SK-N-SH (cell line): ENCODE measurements at regions not wholly inside any gene's neighbourhood (a gene's known extent, or its start where the extent isn't known, plus 50 kb on each side); places are given as distances from the start of the nearest gene placed in this dataset.

Source experiments
- CTCF ChIA-PET: fragments of 300-600, 350-600 bp; formaldehyde crosslinking; extraction: SDS; loops from one replicate; lab custom pipeline; 2021; lab: Yijun Ruan, JAX
- POLR2A ChIA-PET: fragments of 350-600 bp; sonication (Branson Sonifier 250); formaldehyde crosslinking; extraction: SDS; loops from one replicate; lab custom pipeline; 2020; ENCODE audit warnings: antibody characterized with exemption, inconsistent platforms; lab: Yijun Ruan, JAX
- DNase-seq: peaks from one replicate; pipeline ENCODE4 v3.0.0; 2012
- H2AFZ ChIP-seq: fragments of 200-600 bp; sonication (generic); 2 replicates; pipeline ENCODE4 v1.8.1; 2016; ENCODE audit warnings: antibody characterized with exemption, mild to moderate bottlenecking, low read depth
- H3F3A ChIP-seq: fragments of 200-600 bp; sonication (generic); replicated peaks from 2 replicates; pipeline ENCODE3; 2016; ENCODE audit warnings: antibody characterized with exemption, mild to moderate bottlenecking; ENCODE audit not compliant: insufficient read depth
- H3K27ac ChIP-seq, 2 experiments: fragments of 200-500 bp in 1 of 2; fragments of 200-600 bp in 1 of 2; sonication (Bioruptor generic) in 1 of 2; sonication (generic), shearing (Covaris generic) in 1 of 2; 2 replicates each; pipeline versions ENCODE4 v1.5.1 to v1.6.1; 2014 to 2016; ENCODE audit warnings: low read depth in 2 of 2, inconsistent platforms in 1 of 2, low read length in 1 of 2, mild to moderate bottlenecking in 1 of 2, mixed read lengths in 1 of 2
- H3K27me3 ChIP-seq: fragments of 200-600 bp; sonication (generic), shearing (Covaris generic); 2 replicates; pipeline ENCODE4 v1.6.1; 2016; ENCODE audit warnings: mixed run types; ENCODE audit not compliant: insufficient read depth
- H3K36me3 ChIP-seq, 2 experiments: fragments of 200-500 bp in 1 of 2; fragments of 200-600 bp in 1 of 2; sonication (Bioruptor generic) in 1 of 2; sonication (generic) in 1 of 2; replicated peaks in 1 of 2; 2 replicates each; pipeline versions ENCODE3 to v1.5.1; 2014 to 2016; ENCODE audit warnings: low read length in 1 of 2, mild to moderate bottlenecking in 1 of 2; ENCODE audit not compliant: insufficient read depth in 2 of 2, control insufficient read depth in 1 of 2
- H3K4me1 ChIP-seq, 2 experiments: fragments of 200-500 bp in 1 of 2; fragments of 200-600 bp in 1 of 2; sonication (Bioruptor generic) in 1 of 2; sonication (generic), shearing (Covaris generic) in 1 of 2; 2 replicates each; pipeline versions ENCODE4 v1.5.1 to v1.6.1; 2014 to 2016; ENCODE audit warnings: low read depth in 1 of 2, low read length in 1 of 2, mixed run types in 1 of 2; ENCODE audit not compliant: insufficient read depth in 2 of 2, control insufficient read depth in 1 of 2
- H3K4me2 ChIP-seq: fragments of 200-600 bp; sonication (generic), shearing (Covaris generic); 2 replicates; pipeline ENCODE4 v1.6.1; 2017; ENCODE audit warnings: mixed run types
- H3K4me3 ChIP-seq, 2 experiments: fragments of 200-500 bp in 1 of 2; fragments of 200-600 bp in 1 of 2; sonication (Bioruptor generic) in 1 of 2; sonication (generic), shearing (Covaris generic) in 1 of 2; 2 replicates each; pipeline versions ENCODE4 v1.5.1 to v1.8.1; 2014 to 2016; ENCODE audit warnings: low read depth in 2 of 2, inconsistent platforms in 1 of 2, low read length in 1 of 2, mild to moderate bottlenecking in 1 of 2, mixed read lengths in 1 of 2, moderate library complexity in 1 of 2
- H3K79me2 ChIP-seq: fragments of 200-600 bp; sonication (generic); 2 replicates; pipeline ENCODE4 v1.8.1; 2017; ENCODE audit warnings: mild to moderate bottlenecking; ENCODE audit not compliant: insufficient read depth
- H3K9ac ChIP-seq: fragments of 200-600 bp; sonication (generic); 2 replicates; pipeline ENCODE4 v1.6.1; 2017; ENCODE audit warnings: mixed run types
- H3K9me2 ChIP-seq: fragments of 200-600 bp; sonication (generic); 2 replicates; pipeline ENCODE4 v1.6.1; 2017; ENCODE audit warnings: mixed run types
- H3K9me3 ChIP-seq: fragments of 200-600 bp; sonication (generic); 2 replicates; pipeline ENCODE4 v1.6.1; 2017; ENCODE audit warnings: mixed run types, mild to moderate bottlenecking, moderate library complexity
- H4K20me1 ChIP-seq: fragments of 200-600 bp; sonication (generic); 2 replicates; pipeline ENCODE4 v1.6.1; 2017; ENCODE audit warnings: mild to moderate bottlenecking, mixed run types; ENCODE audit not compliant: insufficient read depth
- CHD2 ChIP-seq: fragments of 150-350 bp; IDR thresholded peaks from 2 replicates; pipeline ENCODE4 v1.6.1; 2018; ENCODE audit warnings: low read length; ENCODE audit not compliant: partially characterized antibody
- EP300 ChIP-seq, 2 experiments: IDR thresholded peaks; 2 replicates each; pipeline versions ENCODE4 v1.4.0 to v1.6.1; 2012; ENCODE audit warnings: borderline replicate concordance in 1 of 2, low read depth in 1 of 2, low read length in 1 of 2
- FOSL2 ChIP-seq: IDR thresholded peaks from 2 replicates; pipeline ENCODE4 v1.4.0; 2012; ENCODE audit warnings: low read depth, mild to moderate bottlenecking, moderate library complexity, borderline replicate concordance
- FOXJ3 ChIP-seq: sonication (generic); formaldehyde crosslinking; IDR thresholded peaks from 2 replicates; pipeline ENCODE4 v1.5.1; 2020; ENCODE audit warnings: mild to moderate bottlenecking, missing genetic modification reagents
- FOXM1 ChIP-seq: IDR thresholded peaks from 2 replicates; pipeline ENCODE4 v1.4.0; 2012; ENCODE audit warnings: low read depth, mild to moderate bottlenecking
- GATA2 ChIP-seq: sonication (generic); formaldehyde crosslinking; IDR thresholded peaks from 2 replicates; pipeline ENCODE4 v1.5.0; 2020; ENCODE audit warnings: mild to moderate bottlenecking, missing genetic modification reagents
- IRF3 ChIP-seq: fragments of 150-350 bp; IDR thresholded peaks from 2 replicates; pipeline ENCODE4 v1.6.1; 2016; ENCODE audit warnings: mild to moderate bottlenecking, low read depth, low read length
- JUND ChIP-seq: IDR thresholded peaks from 2 replicates; pipeline ENCODE4 v1.4.0; 2012
- MEF2A ChIP-seq: IDR thresholded peaks from 2 replicates; pipeline ENCODE4 v1.4.0; 2012; ENCODE audit warnings: low read depth, borderline replicate concordance
- NRF1 ChIP-seq: IDR thresholded peaks from 2 replicates; pipeline ENCODE4 v1.6.1; 2012; ENCODE audit warnings: low read depth, mild to moderate bottlenecking, low read length
- PBX3 ChIP-seq: IDR thresholded peaks from 2 replicates; pipeline ENCODE4; 2012
- SMC3 ChIP-seq: IDR thresholded peaks from 2 replicates; pipeline ENCODE4 v1.6.1; 2012; ENCODE audit warnings: low read depth, low read length, improper control_type of control experiment
- YY1 ChIP-seq: IDR thresholded peaks from 2 replicates; pipeline ENCODE4 v1.4.0; 2012; ENCODE audit warnings: low read depth, mild to moderate bottlenecking
- ZBTB33 ChIP-seq: IDR thresholded peaks from 2 replicates; pipeline ENCODE4 v1.4.0; 2012; ENCODE audit warnings: low read depth, borderline replicate concordance
- WGBS: methylation state at CpG from one replicate; pipeline ENCODE4 v1.1.6; 2017; ENCODE audit warnings: low lambda C conversion rate; 5-methylcytosine and 5-hydroxymethylcytosine counted together
- TF ChIP-seq, protein P1 (sequence below): IDR thresholded peaks from 2 replicates; pipeline ENCODE4 v1.4.0; 2012; ENCODE audit warnings: low read depth
- TF ChIP-seq, protein P2 (sequence below): IDR thresholded peaks from 2 replicates; pipeline ENCODE4 v1.4.0; 2012; ENCODE audit warnings: low read depth, borderline replicate concordance
- TF ChIP-seq, protein P3 (sequence below): fragments of 200-600 bp; sonication (generic); IDR thresholded peaks from 2 replicates; pipeline ENCODE4 v1.6.1; 2017; ENCODE audit warnings: antibody characterized with exemption, mild to moderate bottlenecking, moderate library complexity

DNA sequence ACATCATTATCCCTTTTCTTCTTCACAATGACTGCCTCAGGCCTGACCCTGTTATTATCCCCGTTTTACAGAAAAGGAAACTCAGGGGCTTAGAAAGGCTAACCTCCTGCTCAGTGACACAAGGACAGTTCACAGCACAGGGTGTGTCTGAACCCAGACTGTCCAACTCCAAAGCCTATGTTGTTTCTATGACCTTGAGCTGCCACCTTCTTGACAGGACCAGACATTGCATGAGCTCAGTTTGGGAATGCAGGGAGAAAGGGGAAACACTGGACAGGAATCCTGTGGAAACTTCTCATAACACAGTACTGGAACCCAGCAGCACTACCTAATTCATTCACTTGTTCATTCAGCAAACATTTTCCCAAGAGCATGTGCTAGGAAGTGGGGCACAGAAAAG is 472.8 kb downstream of the CDK5RAP2 start (continued):
- no peak for TF ChIP-seq IRF3
- TF ChIP-seq FOSL2: no peak
- no peak for TF ChIP-seq EP300 (IDR thresholded peaks at IDR 0.05; ENCODE audit: borderline replicate concordance in 1 of 2, low read depth in 1 of 2, low read length in 1 of 2)
- no peak for TF ChIP-seq GATA2
- no peak for TF ChIP-seq ZBTB33
- no peak for TF ChIP-seq FOXJ3
- TF ChIP-seq PBX3: no peak

GRCh38 chr9:120104771-120105170 is 475.2 kb downstream of the CDK5RAP2 start:
- Histone ChIP-seq H3K79me2 (no peaks in the 10 kb centered on the region), H3F3A (no peaks in the 10 kb centered on the region), H3K36me3 (no peaks in the 10 kb centered on the region), H3K9me2 (no peaks in the 10 kb centered on the region), H3K9me3 (no peaks in the 10 kb centered on the region), H2AFZ (no peak overlapping the region), H3K4me3 (no peak overlapping the region)
- POLR2A ChIA-PET: no interaction called here
- no peak for DNase-seq
- CTCF ChIA-PET: no interaction called here
- no peak for TF ChIP-seq MEF2A
- TF ChIP-seq, all 33 proteins: peak for 0
- H4K20me1 ChIP-seq: no peaks in the 10 kb centered on the region
- H3K9ac ChIP-seq: no peak overlapping the region
- no peak overlapping the region for H3K27ac ChIP-seq
- no peaks in the 10 kb centered on the region for H3K27me3 ChIP-seq
- 31% methylated on average over 6 of the region's 6 CpGs for WGBS
- no peak overlapping the region for H3K4me2 ChIP-seq
- H3K4me1 ChIP-seq: no peaks in the 10 kb centered on the region; a peak in 1 of 4 replicates

GRCh38 chr9:120100595-120100994 is 479.4 kb downstream of the CDK5RAP2 start:
- WGBS: 19% methylated on average over 3 of the region's 3 CpGs

More at GRCh38 chr9:120100595-120100994, 479.4 kb downstream of the CDK5RAP2 start:
- Histone ChIP-seq H3K9me3 (no peaks in the 10 kb centered on the region), H3F3A (no peaks in the 10 kb centered on the region), H2AFZ (no peak overlapping the region), H4K20me1 (no peaks in the 10 kb centered on the region), H3K4me2 (no peak overlapping the region), H3K79me2 (no peaks in the 10 kb centered on the region), H3K4me1 (no peaks in the 10 kb centered on the region), H3K4me3 (no peak overlapping the region)
- POLR2A ChIA-PET: no interaction called here
- DNase-seq: no peak
- CTCF ChIA-PET: interaction anchor here (0.6 to 1.1 kb wide), 2 partner anchors 8 to 65 kb away, joined by 3 read pairs; no protein-coding TSS in a partner anchor
- TF ChIP-seq JUND: no peak
- TF ChIP-seq FOXM1: no peak
- TF ChIP-seq, protein P1, sequence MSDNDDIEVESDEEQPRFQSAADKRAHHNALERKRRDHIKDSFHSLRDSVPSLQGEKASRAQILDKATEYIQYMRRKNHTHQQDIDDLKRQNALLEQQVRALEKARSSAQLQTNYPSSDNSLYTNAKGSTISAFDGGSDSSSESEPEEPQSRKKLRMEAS: no peak
- no peak for TF ChIP-seq YY1
- TF ChIP-seq IRF3: no peak
- TF ChIP-seq EP300 (IDR thresholded peaks at IDR 0.05; ENCODE audit: borderline replicate concordance in 1 of 2, low read depth in 1 of 2, low read length in 1 of 2): no peak
- no peak for TF ChIP-seq CHD2
- TF ChIP-seq FOSL2: no peak
- TF ChIP-seq SMC3: no peak
- TF ChIP-seq, protein P2, sequence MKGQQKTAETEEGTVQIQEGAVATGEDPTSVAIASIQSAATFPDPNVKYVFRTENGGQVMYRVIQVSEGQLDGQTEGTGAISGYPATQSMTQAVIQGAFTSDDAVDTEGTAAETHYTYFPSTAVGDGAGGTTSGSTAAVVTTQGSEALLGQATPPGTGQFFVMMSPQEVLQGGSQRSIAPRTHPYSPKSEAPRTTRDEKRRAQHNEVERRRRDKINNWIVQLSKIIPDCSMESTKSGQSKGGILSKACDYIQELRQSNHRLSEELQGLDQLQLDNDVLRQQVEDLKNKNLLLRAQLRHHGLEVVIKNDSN: no peak
- TF ChIP-seq, protein P3, sequence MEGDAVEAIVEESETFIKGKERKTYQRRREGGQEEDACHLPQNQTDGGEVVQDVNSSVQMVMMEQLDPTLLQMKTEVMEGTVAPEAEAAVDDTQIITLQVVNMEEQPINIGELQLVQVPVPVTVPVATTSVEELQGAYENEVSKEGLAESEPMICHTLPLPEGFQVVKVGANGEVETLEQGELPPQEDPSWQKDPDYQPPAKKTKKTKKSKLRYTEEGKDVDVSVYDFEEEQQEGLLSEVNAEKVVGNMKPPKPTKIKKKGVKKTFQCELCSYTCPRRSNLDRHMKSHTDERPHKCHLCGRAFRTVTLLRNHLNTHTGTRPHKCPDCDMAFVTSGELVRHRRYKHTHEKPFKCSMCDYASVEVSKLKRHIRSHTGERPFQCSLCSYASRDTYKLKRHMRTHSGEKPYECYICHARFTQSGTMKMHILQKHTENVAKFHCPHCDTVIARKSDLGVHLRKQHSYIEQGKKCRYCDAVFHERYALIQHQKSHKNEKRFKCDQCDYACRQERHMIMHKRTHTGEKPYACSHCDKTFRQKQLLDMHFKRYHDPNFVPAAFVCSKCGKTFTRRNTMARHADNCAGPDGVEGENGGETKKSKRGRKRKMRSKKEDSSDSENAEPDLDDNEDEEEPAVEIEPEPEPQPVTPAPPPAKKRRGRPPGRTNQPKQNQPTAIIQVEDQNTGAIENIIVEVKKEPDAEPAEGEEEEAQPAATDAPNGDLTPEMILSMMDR: no peak
- TF ChIP-seq NRF1: no peak
- TF ChIP-seq, all 33 proteins: peak for 0
- H3K9ac ChIP-seq: no peak overlapping the region
- no peaks in the 10 kb centered on the region for H3K36me3 ChIP-seq
- no peaks in the 10 kb centered on the region for H3K27me3 ChIP-seq
- H3K27ac ChIP-seq: no peak overlapping the region
- no peaks in the 10 kb centered on the region for H3K9me2 ChIP-seq
